OCI-LY7 (cell line): ENCODE measurements at regions not wholly inside any gene's neighbourhood (a gene's known extent, or its start where the extent isn't known, plus 50 kb on each side); places are given as distances from the start of the nearest gene placed in this dataset.

Experiments
- BruUV-seq: library from RNA; stranded (reverse); fragments of 400-500 nt; replicated peaks from 2 replicates; lab custom pipeline; 2021; lab: Mats Ljungman, UMichigan
- CTCF ChIA-PET: fragments of 300-600 bp; sonication (Branson Sonifier 250); formaldehyde crosslinking; loops from one replicate; lab custom pipeline; 2022; ENCODE audit warnings: antibody characterized with exemption; ENCODE audit not compliant: unreplicated experiment; lab: Charles Lee
- POLR2A ChIA-PET: fragments of 300-600 bp; sonication (Branson Sonifier 250); formaldehyde crosslinking; loops from one replicate; lab custom pipeline; 2022; ENCODE audit warnings: antibody characterized with exemption; lab: Charles Lee
- DNase-seq: peaks from one replicate; pipeline ENCODE4 v3.0.0-alpha.2; 2015; ENCODE audit warnings: low spot score
- H2AFZ ChIP-seq: fragments of 200-600 bp; sonication (generic), shearing (Covaris generic); 2 replicates; pipeline ENCODE4 v1.6.1; 2014; ENCODE audit warnings: mild to moderate bottlenecking, antibody characterized with exemption, low read length, moderate library complexity
- H3K27ac ChIP-seq: fragments of 200-600 bp; sonication (generic); 2 replicates; pipeline ENCODE4 v1.5.1; 2014; ENCODE audit warnings: mixed run types, low read depth, mild to moderate bottlenecking, moderate library complexity, low read length, inconsistent platforms; ENCODE audit not compliant: poor library complexity, severe bottlenecking
- H3K36me3 ChIP-seq: fragments of 200-600 bp; sonication (generic); 2 replicates; pipeline ENCODE4 v1.6.1; 2014; ENCODE audit warnings: mild to moderate bottlenecking, antibody characterized with exemption, low read length, moderate library complexity, mixed read lengths; ENCODE audit not compliant: insufficient read depth
- H3K4me1 ChIP-seq: fragments of 200-600 bp; sonication (generic); 2 replicates; pipeline ENCODE4 v1.5.1; 2014; ENCODE audit warnings: mild to moderate bottlenecking, low read length; ENCODE audit not compliant: insufficient read depth, poor library complexity, severe bottlenecking
- H3K4me2 ChIP-seq: fragments of 200-600 bp; sonication (generic); 2 replicates; pipeline ENCODE4 v1.6.1; 2014; ENCODE audit warnings: mild to moderate bottlenecking, low read length
- H3K4me3 ChIP-seq: fragments of 200-600 bp; sonication (generic); 2 replicates; pipeline ENCODE4 v1.5.1; 2014; ENCODE audit warnings: mild to moderate bottlenecking, low read depth, low read length; ENCODE audit not compliant: poor library complexity, severe bottlenecking
- H3K79me2 ChIP-seq: fragments of 200-600 bp; sonication (generic); 2 replicates; pipeline ENCODE4 v1.6.1; 2016; ENCODE audit warnings: low read depth, mild to moderate bottlenecking, low read length, moderate library complexity, mixed read lengths; ENCODE audit not compliant: insufficient read depth
- H3K9me2 ChIP-seq: fragments of 200-600 bp; sonication (generic); 2 replicates; pipeline ENCODE4 v1.6.1; 2016; ENCODE audit warnings: mild to moderate bottlenecking, low read length, mixed read lengths; ENCODE audit not compliant: insufficient read depth
- H3K9me3 ChIP-seq: fragments of 200-600 bp; sonication (generic); 2 replicates; pipeline ENCODE4 v1.6.1; 2014; ENCODE audit warnings: mild to moderate bottlenecking, mixed run types, low read length, mixed read lengths
- H4K20me1 ChIP-seq: fragments of 200-600 bp; sonication (generic); 2 replicates; pipeline ENCODE4 v1.6.1; 2014; ENCODE audit warnings: mild to moderate bottlenecking, antibody characterized with exemption, low read length, moderate library complexity, mixed read lengths; ENCODE audit not compliant: insufficient read depth
- CTCF ChIP-seq: fragments of 200-600 bp; sonication (generic); conservative IDR thresholded peaks from 2 replicates; pipeline ENCODE4 v1.5.1; 2014; ENCODE audit warnings: mild to moderate bottlenecking, antibody characterized with exemption, low read length, moderate library complexity, mixed read lengths
- EZH2phosphoT487 ChIP-seq: fragments of 200-600 bp; sonication (generic); IDR thresholded peaks from 2 replicates; pipeline ENCODE4 v1.6.1; 2018; ENCODE audit warnings: low read depth, borderline replicate concordance, mild to moderate bottlenecking, mixed run types, antibody characterized with exemption, low read length, moderate library complexity, mixed read lengths
- intact Hi-C: fragments of 100-400 bp; cut with micrococcal nuclease; formaldehyde crosslinking; loops from one replicate; pipeline ENCODE4 v1.10.0; 2022; ENCODE audit not compliant: unreplicated experiment

DNA sequence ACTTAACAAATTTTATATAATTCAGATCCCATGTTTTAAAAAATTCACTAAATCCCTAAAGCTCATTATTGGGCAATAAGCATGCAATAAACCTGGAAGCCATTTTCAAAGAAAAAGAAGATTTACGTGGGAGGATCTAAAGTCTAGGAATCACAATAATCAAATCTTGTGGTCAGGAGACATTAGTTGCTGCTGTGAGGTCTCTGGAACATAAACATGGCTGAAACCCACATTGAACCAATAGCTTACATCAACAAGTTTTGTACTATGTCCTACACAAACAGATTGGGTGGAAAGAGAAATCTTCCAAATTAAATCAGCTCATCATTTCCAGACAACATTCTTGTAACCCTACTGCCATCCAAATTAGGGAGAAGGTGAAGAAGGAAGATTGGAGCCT lies 121.9 kb upstream of the EPHA3 start:
- intact Hi-C loops = no loop called here
- POLR2A ChIA-PET = interaction anchor here (0.8 to 0.9 kb wide), 2 partner anchors 65 to 420 kb away, joined by 3 read pairs; no protein-coding TSS in a partner anchor
- H3K27ac ChIP-seq = no peak overlapping the region

DNA sequence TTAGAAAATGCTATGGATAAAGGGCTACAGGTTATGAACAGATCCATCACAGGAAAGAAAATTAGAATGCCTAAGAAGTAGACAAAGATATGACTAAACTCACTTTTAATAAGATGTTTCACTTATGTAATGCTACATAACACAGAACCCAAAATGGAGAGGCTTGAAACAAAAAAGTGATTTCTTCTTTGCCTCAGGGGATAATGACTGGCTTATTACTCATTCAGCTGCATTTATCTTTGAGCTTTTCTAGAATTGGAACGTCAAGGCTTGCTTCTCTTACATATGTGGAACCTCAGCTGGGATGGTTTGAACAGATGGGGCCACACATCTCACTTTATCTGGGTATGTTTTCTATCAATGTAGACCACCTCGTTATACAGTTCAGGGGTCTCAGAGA lies 120.6 kb upstream of the EPHA3 start:
- TF ChIP-seq CTCF (no peak), EZH2phosphoT487 (no peak)
- DNase-seq = no peak
- H3K9me2 ChIP-seq = no peaks in the 10 kb centered on the region
- intact Hi-C loops = no loop called here
- H2AFZ ChIP-seq = no peak overlapping the region
- POLR2A ChIA-PET = interaction anchor here (2.1 kb wide), 1 partner anchor 10 kb away, joined by 7 read pairs; no protein-coding TSS in a partner anchor
- H3K27ac ChIP-seq = no peak overlapping the region
- no peaks in the 10 kb centered on the region for H3K4me1 ChIP-seq
- no peaks in the 10 kb centered on the region for H3K79me2 ChIP-seq
- no peak overlapping the region for H3K4me3 ChIP-seq
- no peak overlapping the region for H3K4me2 ChIP-seq
- H4K20me1 ChIP-seq = no peaks in the 10 kb centered on the region
- CTCF ChIA-PET = no interaction called here
- no peaks in the 10 kb centered on the region for H3K36me3 ChIP-seq
- no peaks in the 10 kb centered on the region for H3K9me3 ChIP-seq
- no TSS peak for BruUV-seq

More for the DNA sequence above, 121.9 kb upstream of the EPHA3 start:
- BruUV-seq = no TSS peak
- DNase-seq = no peak
- Histone ChIP-seq H3K9me2 (no peaks in the 10 kb centered on the region), H3K4me2 (no peak overlapping the region), H3K4me1 (no peaks in the 10 kb centered on the region), H3K9me3 (no peaks in the 10 kb centered on the region), H3K36me3 (no peaks in the 10 kb centered on the region), H2AFZ (no peak overlapping the region), H3K4me3 (no peak overlapping the region), H4K20me1 (no peaks in the 10 kb centered on the region), H3K79me2 (no peaks in the 10 kb centered on the region)
- CTCF ChIA-PET = interaction anchor here (0.5 kb wide), 1 partner anchor 294 kb away, joined by 3 read pairs; no protein-coding TSS in a partner anchor
- TF ChIP-seq CTCF = no peak
- TF ChIP-seq EZH2phosphoT487 = no peak

- intact Hi-C loops = no loop called here
- DNase-seq = no peak
- POLR2A ChIA-PET = interaction anchor here (0.6 to 2.1 kb wide), 3 partner anchors 10 to 494 kb away, joined by 4 to 7 read pairs (median 5); no protein-coding TSS in a partner anchor
- H3K79me2 ChIP-seq = no peaks in the 10 kb centered on the region
- TF ChIP-seq CTCF (no peak), EZH2phosphoT487 (no peak)
- no peak overlapping the region for H3K27ac ChIP-seq
- no peak overlapping the region for H3K4me3 ChIP-seq
- H4K20me1 ChIP-seq = no peaks in the 10 kb centered on the region
- H2AFZ ChIP-seq = no peak overlapping the region
- CTCF ChIA-PET = no interaction called here
- no peaks in the 10 kb centered on the region for H3K9me2 ChIP-seq
- no TSS peak for BruUV-seq
- H3K4me2 ChIP-seq = no peak overlapping the region
- no peaks in the 10 kb centered on the region for H3K4me1 ChIP-seq
- H3K9me3 ChIP-seq = no peaks in the 10 kb centered on the region
- no peaks in the 10 kb centered on the region for H3K36me3 ChIP-seq
These were observed 119.6 kb upstream of the EPHA3 start for GRCh38 chr3:88987776-88988175.
